HG02759 (cell line): ENCODE measurements at regions not wholly inside any gene's neighbourhood (a gene's known extent, or its start where the extent isn't known, plus 50 kb on each side); places are given as distances from the start of the nearest gene placed in this dataset.

Experiments used
- ATAC-seq: cut with Tn5 transposase; IDR thresholded peaks from one replicate; pipeline ENCODE4 v1.9.1; 2021; ENCODE audit warnings: mild to moderate bottlenecking, moderate library complexity; ENCODE audit not compliant: unreplicated experiment

DNA sequence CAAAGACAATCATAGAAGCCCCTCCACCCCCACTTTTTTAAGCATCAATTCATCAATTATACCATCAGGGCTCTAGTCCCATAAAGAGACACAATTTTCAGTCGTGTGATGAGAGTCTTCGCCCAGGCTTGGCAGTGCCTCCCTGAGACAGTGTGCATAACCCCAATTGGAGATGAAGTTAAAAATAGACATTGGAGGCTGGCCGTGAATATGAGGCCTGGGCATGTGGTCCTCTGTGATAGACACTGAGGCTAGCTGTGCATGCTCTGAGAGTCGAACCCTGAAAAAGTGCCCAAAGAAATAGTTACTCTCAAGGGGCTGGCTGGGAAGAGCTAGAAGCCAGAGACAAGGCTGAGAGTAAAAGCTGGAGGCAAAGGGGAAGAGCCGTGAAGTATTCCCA is 248.6 kb upstream of the NR4A3 start:
- ATAC-seq = no peak

DNA sequence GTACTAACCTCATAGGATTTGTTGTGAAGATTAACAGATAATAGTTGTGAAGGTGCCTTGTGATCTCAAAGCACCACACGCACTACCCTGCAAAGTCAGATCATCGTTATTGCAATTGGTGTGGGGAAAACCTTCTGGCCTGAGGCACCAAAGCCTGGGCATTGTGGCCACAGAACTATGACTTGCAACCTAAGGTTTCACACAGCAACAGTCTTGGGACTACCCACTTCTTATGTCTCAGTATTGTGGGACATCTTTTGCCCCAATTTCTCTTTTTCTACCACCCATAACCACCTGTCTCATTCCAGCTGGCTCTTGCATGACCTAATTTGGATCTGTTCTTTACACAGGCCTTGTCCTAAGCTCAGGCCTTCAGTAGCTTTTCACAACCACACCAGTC is 247.8 kb upstream of the NR4A3 start:
- ATAC-seq = no peak

GRCh38 chr9:99576002-99576401 is 245.7 kb upstream of the NR4A3 start:
- no peak for ATAC-seq

- no peak for ATAC-seq
Measured at GRCh38 chr9:99576876-99577275, 244.8 kb upstream of the NR4A3 start.

GRCh38 chr9:99577351-99577750 is 244.3 kb upstream of the NR4A3 start:
- no peak for ATAC-seq

- no peak for ATAC-seq
Measured at GRCh38 chr9:99578666-99579065, 243.0 kb upstream of the NR4A3 start.

DNA sequence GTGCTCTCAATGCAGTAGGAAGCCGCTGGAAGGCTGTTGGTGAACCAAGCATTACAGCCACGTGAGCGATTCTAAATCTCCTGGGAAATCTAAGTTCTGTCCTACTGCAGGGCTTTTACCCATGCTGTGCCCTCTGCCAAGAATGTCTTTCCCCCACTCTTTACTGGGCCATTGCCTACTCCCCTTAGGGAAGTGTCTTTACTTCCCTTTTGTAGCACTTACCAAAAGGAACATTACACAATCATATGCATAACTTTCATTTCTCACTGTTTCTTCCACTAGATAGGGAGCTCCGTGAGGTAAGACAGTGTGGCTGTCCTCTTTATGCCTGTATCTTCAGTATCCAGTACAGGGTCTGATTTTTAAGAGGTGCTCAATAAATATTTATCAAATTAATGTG is 241.7 kb upstream of the NR4A3 start:
- no peak for ATAC-seq

DNA sequence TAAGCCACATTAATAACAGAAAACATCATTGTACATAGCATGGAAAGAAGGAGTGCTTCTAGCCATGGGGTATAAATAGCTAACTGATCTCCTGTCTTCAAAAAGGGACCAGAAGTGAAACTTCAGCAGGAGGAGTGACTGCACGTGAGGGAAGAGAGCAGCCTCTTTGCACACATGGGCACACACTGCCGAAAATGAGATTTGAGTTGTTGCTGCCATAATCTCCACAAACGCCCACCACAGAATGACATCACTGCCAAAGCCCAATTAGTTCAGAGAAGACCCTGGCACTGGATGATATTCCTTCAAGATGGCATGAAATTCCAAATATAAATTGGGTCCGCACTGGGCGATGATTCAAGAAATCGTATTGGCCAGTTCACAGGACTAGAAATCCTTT is 238.9 kb upstream of the NR4A3 start:
- ATAC-seq = peak; percentile 67

DNA sequence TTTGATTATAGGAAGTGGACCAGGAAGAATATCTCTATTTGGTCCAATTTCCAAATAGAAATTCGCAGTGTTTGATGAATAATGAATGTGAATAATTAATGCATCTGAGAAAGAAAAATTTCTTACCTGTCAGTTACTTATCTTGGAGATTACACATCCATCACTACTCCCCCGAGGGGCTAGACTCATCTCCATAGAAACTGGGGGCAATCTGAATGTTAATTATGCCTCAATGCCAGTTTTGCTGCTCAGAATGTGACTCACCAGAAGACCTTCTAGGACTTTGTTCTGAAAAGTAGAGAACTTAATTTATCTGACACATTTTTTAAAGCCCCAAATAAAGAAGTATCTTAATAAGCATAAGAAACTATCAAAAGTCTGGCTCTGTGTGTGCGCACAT is 233.4 kb upstream of the NR4A3 start:
- ATAC-seq = no peak

DNA sequence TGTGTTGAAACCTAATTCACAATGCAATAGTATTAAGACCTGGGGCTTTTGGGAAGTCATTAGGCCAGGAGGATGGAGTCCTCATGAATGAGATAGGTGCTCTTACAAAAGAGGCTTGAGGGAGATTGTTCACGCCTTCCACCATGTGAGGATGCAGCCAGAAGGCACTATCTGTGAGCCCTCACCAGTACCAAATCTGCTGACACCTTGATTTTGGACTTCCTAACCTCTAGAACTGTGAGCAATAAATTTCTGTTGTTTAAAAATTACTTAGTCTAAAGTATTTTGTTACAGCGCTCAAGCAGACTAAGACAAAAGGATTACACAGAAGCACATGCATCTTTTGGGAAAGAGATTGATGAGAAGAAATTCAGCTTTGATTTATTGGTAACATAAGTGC is 232.9 kb upstream of the NR4A3 start:
- ATAC-seq = no peak

DNA sequence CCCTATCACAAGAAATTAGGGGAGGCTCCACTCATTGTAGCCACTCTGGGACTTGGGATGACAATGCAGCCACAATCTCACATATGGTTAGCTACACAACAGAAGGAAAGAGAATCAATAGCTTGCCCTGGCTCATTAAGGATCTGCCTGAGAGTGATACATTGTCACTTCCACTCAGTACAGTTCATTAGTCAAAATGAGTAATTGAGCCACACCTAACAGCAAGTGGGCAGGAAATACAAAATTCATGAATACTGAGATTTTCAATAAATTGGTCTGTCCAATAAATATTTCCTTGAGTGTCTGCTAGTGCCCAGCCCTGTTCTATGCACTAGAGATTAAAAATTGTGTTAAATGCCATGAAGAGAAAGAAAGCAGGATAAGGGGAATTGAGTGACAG is 231.3 kb upstream of the NR4A3 start:
- no peak for ATAC-seq

GRCh38 chr9:99590840-99591239 is 230.8 kb upstream of the NR4A3 start:
- ATAC-seq = no peak

- no peak for ATAC-seq
Measured at GRCh38 chr9:99591770-99592169, 229.9 kb upstream of the NR4A3 start.

- ATAC-seq = peak; percentile 47
Measured at GRCh38 chr9:99592834-99593574, 228.7 kb upstream of the NR4A3 start.

DNA sequence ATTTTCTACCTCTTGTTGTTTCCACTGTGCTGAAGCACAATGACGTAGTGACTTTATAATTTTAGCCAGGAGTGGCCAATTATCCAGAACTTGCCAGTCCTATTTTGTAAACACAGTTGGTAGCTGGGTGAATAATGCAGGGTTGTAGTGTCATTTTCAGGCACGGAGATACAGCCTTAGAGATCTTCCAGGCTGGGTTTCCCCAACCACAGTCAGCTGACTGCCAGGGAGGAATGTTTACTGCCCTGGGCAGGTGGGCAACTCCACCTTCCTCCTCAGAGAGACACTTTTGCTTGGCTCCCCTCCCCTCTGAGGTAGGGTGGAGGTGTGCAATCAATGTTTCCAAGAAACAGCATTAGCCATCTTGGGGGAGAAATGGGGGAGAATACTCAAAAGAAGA is 228.1 kb upstream of the NR4A3 start:
- ATAC-seq = no peak

DNA sequence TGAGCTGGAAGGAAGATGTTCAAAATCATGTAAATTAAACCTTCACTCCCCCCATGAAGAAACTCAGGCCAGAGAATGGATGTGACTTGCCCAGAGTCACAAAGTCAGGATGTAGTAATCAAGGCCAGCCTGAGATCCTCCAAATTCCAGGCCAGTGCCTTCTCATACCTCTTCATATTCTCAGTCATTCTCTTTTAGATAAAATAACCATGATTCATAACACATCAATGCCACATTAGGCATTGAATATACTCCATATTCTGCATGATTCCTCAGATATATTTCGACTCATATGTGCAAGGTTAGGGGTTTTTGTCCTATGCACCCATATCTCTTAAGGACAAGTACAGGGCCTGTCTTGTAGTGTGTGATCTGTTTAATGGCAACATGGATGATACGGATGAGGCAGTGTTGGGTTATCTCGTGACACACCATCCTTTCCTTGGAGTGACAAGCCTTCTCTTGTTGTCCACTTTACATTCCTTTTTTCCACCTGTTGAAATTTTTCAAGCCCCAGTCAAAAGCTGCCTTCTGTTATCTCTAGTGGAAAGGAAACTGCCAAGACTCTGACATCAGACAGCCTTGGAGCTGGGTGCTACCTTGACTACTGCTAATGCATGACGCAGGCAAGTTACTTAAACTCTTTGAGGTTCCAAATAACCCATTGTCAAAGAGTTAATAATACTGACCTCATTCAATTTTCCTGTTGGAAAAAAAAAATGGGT is 227.5 kb upstream of the NR4A3 start:
- ATAC-seq = no peak

DNA sequence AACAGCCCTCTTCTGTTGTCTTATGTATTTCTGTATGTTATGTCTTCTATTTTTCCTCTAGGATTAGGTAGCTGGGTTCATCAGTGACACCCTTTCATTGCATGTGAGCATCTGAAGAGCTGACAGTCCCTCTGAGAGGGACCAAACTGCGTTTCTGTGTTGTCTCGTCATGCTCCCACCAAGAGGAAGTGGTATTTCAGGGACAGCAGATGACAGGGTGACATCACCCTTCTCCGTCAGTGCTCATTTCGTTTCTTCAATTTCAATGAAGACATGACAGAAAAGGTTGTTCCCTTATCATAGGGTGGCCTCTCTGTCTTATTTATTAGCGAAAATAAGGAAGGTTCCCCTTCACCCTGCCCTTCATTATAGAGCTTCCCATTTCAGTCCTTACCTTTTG is 225.9 kb upstream of the NR4A3 start:
- peak; percentile 65 for ATAC-seq

DNA sequence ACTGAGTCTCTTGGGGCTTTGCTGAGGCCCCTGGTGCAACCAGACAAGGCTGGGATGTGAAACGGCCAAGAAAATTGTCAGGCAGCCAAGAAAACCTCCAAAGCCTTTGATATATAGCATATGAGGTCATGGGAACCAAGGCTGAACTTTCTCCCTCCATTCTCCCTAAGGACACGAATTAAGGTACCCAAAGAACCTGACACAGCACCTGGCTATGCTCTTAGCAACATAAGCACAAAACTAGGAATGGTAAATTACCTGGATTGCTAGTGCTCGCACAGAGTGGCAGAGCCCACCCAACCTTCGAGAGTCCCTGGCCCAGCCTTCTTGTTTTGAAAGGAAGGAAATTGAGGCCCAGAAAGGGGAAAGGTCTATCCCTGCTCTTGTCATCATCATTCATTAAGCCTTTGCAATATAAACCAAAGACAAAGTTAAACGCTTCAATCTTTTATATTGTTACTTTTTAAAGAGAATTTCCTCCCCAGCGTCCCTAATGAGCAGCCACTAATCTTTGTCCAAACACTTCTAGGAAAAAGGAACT is 220.0 kb upstream of the NR4A3 start:
- no peak for ATAC-seq

GRCh38 chr9:99602854-99603253 is 218.8 kb upstream of the NR4A3 start:
- ATAC-seq = peak; percentile 57

GRCh38 chr9:99605016-99605743 is 216.5 kb upstream of the NR4A3 start:
- ATAC-seq = no peak

GRCh38 chr9:99606296-99606695 is 215.4 kb upstream of the NR4A3 start:
- ATAC-seq = no peak

DNA sequence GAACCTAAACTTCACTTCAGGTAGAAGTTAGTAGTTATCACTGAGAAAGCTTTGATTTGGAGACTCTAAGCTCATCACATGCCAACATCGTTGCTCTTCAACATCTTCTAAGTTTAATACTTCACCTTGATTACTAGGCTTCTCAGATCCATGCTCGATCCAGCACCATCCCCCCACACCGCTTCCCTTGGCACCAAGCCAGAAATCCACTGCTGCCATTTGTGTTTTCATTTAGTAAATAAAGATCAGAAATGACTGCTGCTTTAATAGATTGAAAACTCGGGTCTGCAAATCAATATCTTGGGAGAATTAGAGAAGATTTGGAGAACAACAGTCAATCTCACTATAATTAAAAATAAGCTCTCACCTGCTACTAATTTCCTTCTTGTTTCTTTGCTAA is 214.7 kb upstream of the NR4A3 start:
- no peak for ATAC-seq
